ENCODE measurements at regions not wholly inside any gene's neighbourhood (a gene's known extent, or its start where the extent isn't known, plus 50 kb on each side); places are given as distances from the start of the nearest gene placed in this dataset.

DNA sequence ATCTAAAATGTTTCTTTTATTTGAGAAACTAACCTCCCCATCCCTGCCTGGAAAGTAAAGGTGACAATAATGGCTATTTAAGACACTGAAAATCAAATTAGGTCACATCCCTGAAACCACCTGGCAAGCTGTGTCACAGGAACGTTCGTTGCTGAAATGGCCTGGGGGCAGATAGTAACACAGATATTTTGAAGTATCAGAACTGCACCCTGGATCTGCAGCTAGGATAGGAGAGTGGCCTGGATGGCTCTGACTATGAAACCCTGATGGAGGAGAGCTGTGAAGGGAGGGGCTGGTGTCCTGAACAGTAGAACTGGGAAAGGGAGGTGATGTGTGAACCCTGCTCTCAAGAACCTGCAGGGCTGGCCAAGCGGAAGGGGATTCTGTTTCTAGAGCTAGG, 648.3 kb upstream of the CFAP20DC start:
- H3K4me1 Mint-ChIP-seq, result peaks cover 14% of the 10 kb centered on the region
- H3K27ac Mint-ChIP-seq, result no peak overlapping the region
- TF ChIP-seq, protein P1, sequence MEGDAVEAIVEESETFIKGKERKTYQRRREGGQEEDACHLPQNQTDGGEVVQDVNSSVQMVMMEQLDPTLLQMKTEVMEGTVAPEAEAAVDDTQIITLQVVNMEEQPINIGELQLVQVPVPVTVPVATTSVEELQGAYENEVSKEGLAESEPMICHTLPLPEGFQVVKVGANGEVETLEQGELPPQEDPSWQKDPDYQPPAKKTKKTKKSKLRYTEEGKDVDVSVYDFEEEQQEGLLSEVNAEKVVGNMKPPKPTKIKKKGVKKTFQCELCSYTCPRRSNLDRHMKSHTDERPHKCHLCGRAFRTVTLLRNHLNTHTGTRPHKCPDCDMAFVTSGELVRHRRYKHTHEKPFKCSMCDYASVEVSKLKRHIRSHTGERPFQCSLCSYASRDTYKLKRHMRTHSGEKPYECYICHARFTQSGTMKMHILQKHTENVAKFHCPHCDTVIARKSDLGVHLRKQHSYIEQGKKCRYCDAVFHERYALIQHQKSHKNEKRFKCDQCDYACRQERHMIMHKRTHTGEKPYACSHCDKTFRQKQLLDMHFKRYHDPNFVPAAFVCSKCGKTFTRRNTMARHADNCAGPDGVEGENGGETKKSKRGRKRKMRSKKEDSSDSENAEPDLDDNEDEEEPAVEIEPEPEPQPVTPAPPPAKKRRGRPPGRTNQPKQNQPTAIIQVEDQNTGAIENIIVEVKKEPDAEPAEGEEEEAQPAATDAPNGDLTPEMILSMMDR (IDR thresholded peaks at IDR 0.05; ENCODE audit: unreplicated experiment in 3 of 3), result no peak
- peaks cover 11% of the 10 kb centered on the region for H3K27me3 Mint-ChIP-seq (ENCODE audit: low read depth)
- H3K4me3 Mint-ChIP-seq, result no peak overlapping the region
- peaks cover 5% of the 10 kb centered on the region for H3K9me3 Mint-ChIP-seq
- peaks cover 5% of the 10 kb centered on the region for H3K36me3 Mint-ChIP-seq (ENCODE audit: low read depth)

DNA sequence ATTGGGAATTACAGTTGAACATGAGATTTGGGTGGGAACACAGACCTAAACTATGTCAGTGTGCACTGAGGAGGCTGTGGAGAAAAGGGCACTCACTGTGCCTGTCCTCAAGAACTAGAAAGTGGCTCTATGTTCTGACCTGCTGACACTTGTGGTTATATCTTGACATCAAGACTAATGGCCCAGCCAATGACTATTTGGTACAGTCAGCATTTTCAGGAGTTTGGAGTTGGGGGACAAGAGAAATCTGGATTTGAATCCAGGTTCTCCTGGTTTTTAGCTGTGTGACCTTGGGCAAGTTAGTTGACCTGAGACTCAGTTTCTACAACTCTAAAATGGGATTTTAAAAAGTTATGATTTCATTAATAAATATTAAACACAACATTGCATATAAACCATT, 647.0 kb upstream of the CFAP20DC start:
- H3K27me3 Mint-ChIP-seq (ENCODE audit: low read depth), result peaks cover 11% of the 10 kb centered on the region
- peaks cover 15% of the 10 kb centered on the region for H3K9me3 Mint-ChIP-seq
- H3K4me3 Mint-ChIP-seq, result no peak overlapping the region
- no peak overlapping the region for H3K27ac Mint-ChIP-seq
- peaks cover 8% of the 10 kb centered on the region for H3K36me3 Mint-ChIP-seq (ENCODE audit: low read depth)
- TF ChIP-seq, protein P1 (IDR thresholded peaks at IDR 0.05; ENCODE audit: unreplicated experiment in 3 of 3), result no peak
- peaks cover 12% of the 10 kb centered on the region for H3K4me1 Mint-ChIP-seq

DNA sequence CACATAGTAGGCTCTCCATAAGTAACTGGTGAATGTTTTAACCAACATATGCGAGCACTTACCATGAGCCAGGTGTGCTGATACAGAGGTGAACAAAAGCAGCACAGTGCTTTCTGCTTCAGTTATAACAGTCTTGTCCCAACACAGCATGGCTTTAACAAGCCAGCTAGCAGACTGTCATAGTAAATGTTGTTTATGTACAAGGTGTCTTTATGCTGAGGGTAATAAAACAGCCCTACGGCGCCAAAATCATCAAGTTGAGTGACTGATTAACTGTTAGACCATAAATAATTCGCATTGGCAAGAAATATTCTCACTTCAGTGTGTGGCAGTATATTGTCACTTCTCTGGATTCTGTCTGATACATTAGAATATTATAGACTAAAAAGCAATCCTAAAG, 646.0 kb upstream of the CFAP20DC start:
- Mint-ChIP-seq H3K27me3 (ENCODE audit: low read depth) (peaks cover 6% of the 10 kb centered on the region), H3K4me1 (peaks cover 5% of the 10 kb centered on the region), H3K4me3 (no peak overlapping the region), H3K36me3 (ENCODE audit: low read depth) (peaks cover 8% of the 10 kb centered on the region), H3K27ac (no peak overlapping the region), H3K9me3 (peaks cover 16% of the 10 kb centered on the region)
- TF ChIP-seq, protein P1 (IDR thresholded peaks at IDR 0.05; ENCODE audit: unreplicated experiment in 3 of 3), result no peak

DNA sequence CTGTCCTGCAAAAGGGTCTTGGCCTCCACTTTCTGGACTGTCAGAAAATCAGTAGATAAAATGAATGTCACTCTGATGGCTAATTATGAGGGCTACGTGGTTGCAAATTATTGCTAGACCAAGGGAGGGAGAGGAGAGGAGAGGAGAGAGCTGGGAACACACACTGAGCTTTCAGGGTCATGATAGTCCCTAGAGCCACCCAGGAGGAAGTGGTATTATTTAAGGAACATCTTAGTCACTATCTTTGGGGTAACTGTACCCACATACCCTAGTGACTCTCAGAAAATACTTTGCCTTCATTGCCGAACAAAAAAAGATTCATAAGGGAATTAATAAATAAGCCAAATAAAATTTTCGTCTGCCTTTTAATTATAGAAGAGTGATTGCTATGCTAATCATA, 642.3 kb upstream of the CFAP20DC start:
- peaks cover 8% of the 10 kb centered on the region for H3K36me3 Mint-ChIP-seq (ENCODE audit: low read depth)
- TF ChIP-seq, protein P1 (IDR thresholded peaks at IDR 0.05; ENCODE audit: unreplicated experiment in 3 of 3), result no peak
- H3K4me1 Mint-ChIP-seq, result peaks cover 19% of the 10 kb centered on the region
- peaks cover 3% of the 10 kb centered on the region for H3K27me3 Mint-ChIP-seq (ENCODE audit: low read depth)
- H3K4me3 Mint-ChIP-seq, result no peak overlapping the region
- no peak overlapping the region for H3K27ac Mint-ChIP-seq
- peaks cover 16% of the 10 kb centered on the region for H3K9me3 Mint-ChIP-seq

DNA sequence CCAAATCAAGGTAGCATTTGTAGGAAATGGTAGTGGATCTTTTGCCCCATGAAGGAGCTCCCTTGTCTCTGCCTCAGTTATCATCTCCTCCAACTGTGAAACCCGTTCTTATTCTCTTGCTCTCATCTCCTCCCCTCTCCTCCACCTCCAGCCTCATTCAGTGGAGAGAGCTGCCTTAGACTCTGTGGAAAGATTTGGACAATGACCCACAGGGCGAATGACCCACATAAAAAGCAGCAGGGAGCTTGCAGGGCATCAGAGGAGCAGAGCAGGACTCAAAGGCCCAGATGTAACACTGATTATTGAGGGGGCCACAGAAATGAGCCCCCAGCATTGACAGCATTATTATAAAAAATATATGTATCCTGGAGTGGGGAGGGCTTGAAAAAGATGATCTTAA, 641.1 kb upstream of the CFAP20DC start:
- TF ChIP-seq, protein P1 (IDR thresholded peaks at IDR 0.05; ENCODE audit: unreplicated experiment in 3 of 3), result no peak
- Mint-ChIP-seq H3K36me3 (ENCODE audit: low read depth) (peaks cover 3% of the 10 kb centered on the region), H3K27ac (no peak overlapping the region), H3K4me1 (peaks cover 19% of the 10 kb centered on the region), H3K9me3 (peaks cover 11% of the 10 kb centered on the region), H3K27me3 (ENCODE audit: low read depth) (peaks cover 3% of the 10 kb centered on the region), H3K4me3 (no peak overlapping the region)

DNA sequence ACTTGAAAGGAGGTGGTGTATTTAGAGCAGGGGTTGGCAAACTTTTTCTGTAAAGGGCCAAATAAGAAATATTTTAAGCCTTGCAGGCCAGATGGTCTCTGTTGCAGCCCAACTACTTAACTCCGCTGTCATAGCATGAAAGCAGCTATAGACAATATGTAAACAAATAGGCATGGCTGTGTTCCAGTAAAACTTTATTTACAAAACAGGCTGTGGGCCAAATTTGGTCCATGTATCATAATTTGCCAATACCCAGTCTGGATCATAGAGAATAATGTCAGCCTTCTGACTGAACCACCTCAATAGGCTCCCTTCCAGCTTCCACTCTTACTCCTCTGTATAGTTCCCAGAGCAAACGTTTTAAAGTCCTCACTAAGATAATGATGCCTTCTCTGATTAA, 638.8 kb upstream of the CFAP20DC start:
- Mint-ChIP-seq H3K36me3 (ENCODE audit: low read depth) (peaks cover 3% of the 10 kb centered on the region), H3K9me3 (peaks cover 11% of the 10 kb centered on the region), H3K27me3 (ENCODE audit: low read depth) (no peaks in the 10 kb centered on the region), H3K27ac (no peak overlapping the region), H3K4me3 (no peak overlapping the region), H3K4me1 (peaks cover 19% of the 10 kb centered on the region)
- TF ChIP-seq, protein P1 (IDR thresholded peaks at IDR 0.05; ENCODE audit: unreplicated experiment in 3 of 3), result no peak

Measured in nephron (organoid).